Stimulated activated CD4-positive, alpha-beta T cell treated with anti-CD3 and anti-CD28 coated beads, Interleukin-15, amount 100 ng/mL, for 48 hours (primary cell): ENCODE measurements at regions not wholly inside any gene's neighbourhood (a gene's known extent, or its start where the extent isn't known, plus 50 kb on each side); places are given as distances from the start of the nearest gene placed in this dataset.

Experiments used
- DNase-seq, 2 donors: peaks; one replicate each; pipeline ENCODE4 v3.0.0-alpha.2; 2020; ENCODE audit warnings: low read depth in 2 of 2

DNA sequence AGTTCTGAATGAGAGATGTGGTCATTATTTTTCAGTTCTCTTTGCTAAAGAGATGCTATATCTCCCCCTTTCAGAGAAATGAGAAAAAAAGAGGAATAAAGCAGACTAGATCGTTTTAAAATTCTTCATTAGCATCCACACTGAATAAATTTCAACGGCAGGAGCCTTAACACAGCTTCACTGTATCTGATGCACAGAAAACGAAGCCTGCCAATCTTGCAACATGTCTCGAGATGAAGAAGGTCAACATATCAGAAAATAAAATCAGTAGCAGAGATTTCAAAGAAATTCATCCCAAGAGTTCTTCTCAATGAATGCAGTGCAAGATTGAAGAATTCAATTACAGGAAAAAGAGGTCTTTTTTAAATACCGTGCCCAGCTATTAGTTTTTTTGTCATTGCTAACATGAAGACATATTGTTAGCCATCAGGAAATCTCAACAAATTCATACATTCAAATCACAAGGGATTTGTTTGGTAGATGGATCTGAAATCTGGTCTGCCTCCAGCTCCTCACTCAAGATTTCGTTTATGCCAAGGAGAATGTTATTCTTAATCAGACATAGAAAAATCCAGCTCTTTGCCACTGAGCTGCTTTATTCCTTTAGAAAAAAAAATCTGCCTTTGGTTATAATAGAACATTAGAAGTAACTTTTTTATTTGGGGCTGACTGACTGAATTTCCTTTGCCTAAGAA is 76.4 kb upstream of the DAB1 start:
- no peak for DNase-seq

DNA sequence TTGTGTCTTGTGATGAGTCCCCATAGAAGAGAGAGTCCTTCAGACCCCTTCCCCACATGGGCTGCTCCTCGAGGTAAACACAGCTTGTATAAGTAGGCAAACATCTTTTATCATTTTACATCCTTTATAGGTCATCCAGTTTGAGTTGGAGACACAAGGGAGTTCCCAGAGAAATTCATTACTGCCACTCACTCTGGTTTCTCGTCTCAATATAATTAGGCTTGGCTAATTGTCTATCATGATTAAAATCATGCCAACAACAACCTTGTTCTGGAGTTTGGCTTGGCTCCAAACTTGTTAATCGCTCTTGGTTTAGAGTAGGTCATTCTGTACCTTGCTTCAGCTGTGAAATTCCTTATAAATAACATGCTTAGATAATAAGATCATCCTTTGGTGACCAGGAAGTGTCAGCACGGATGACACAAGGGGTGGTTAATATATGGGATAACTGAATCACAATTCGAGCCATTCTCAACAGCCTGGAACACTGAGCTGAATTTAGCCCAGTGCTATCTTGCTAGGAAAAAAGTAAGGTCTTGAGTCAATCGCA is 70.7 kb upstream of the DAB1 start:
- DNase-seq: no peak

DNA sequence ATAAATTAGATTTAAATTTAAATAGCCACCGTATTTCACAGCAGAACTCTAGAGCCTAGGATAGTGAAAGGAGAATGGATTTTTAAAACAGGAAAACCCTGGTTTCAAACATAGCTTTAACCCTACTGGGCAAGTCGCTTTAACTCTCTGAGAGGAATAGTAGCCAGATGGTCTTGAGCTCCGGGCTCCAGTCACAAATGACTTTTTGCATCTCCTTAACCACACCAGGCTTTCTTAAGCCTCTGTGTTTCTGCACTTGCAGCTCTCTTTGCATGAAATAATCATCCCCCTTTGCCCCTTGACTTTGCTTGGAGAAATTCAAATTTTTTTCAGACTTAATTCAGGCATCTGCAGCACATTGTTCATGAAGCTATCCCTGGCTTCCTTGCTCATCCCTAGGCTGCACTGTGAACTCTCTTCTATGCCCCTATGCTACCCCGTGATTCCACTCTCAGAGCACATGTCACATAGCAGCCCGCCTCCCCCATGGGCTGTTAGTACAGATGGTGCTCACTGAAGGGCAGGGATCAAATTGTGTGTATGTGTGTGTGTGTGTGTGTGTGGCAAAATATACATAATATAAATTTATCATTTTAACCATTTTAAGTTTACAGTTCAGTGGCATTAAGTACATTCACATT is 68.8 kb upstream of the DAB1 start:
- no peak for DNase-seq

DNA sequence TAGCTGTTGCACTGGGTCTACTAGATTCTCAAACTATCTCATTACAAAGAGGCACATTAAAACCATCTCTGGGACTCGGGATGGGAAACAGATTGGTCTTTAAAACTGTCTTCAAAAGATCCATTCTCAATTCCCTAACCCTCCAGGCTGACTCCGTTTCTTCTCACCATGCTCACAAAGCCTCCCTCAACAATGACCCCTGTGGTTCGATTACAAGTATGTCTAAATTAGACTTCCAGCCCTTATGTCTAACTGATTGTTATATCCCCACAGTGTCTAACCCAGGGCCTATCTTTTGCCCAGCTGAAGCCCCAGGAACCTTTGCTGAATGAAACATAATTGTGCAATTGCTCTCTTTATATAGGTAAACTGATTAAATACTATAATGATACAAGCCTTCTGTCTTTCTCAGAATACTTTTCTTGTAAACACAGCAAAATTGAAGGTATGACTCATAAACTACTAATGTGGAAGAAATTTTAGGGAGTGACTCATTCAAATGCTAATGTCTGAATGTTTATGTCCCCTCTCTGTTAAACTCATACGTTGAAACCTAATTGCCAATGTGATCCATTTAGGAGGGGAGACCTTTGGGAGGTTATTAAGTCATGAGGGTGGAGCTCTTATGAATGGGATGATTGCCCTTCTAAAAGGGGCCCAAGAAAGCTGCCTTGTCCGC is 65.6 kb upstream of the DAB1 start:
- no peak for DNase-seq

GRCh38 chr1:57485643-57486042 is 61.8 kb upstream of the DAB1 start:
- DNase-seq: no peak

GRCh38 chr1:57483954-57484353 is 60.1 kb upstream of the DAB1 start:
- DNase-seq: no peak

DNA sequence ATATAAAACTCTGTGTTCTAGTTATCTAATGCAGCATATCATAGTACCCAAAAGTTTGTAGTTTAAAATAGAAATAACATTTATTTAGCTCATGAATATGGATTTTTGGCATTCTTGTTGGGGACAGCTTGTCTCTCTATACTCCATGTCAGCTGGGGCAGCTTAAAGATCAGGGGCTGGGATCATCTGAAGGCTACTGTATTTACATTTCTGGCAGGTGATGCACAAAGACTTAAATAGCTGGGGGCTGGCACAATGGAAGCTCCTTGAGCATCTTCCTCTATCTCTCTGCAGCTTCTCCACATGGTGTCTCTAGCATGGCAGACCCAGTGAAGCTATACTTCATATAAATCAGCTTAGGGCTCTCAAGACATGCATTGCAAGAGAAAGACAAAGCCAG is 55.6 kb upstream of the DAB1 start:
- DNase-seq: no peak

GRCh38 chr1:57475366-57475765 is 51.5 kb upstream of the DAB1 start:
- no peak for DNase-seq

DNA sequence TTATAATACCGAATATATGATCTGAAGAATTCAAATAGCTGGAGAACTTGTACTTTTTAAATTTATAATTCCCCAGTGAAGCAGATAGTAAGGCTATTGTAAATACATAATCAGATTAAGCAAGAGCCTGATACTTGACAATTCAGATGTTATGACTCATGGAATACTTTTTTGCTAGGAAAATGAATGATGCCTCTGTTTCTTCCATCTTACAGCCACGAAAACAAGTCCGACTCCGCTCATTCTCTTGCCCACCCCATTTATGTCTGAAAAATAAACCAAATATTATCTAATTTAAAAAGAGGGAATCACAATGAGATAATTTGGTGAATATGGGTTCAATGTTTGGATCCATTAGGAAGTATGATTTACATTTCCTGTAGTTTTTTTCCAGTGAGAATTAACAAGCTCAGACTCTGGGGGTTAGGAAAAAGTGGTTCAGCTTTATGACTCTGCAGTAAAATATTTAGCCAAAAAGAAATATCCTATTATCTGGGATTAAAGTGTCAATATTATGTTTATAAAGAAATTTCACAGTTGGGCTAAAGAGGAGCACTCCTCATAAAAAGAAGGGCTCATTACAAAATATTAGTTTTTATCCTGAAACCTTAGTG is 50.4 kb upstream of the DAB1 start:
- no peak for DNase-seq
